Esophagus muscularis mucosa (tissue), 4 donors: ENCODE measurements at regions not wholly inside any gene's neighbourhood (a gene's known extent, or its start where the extent isn't known, plus 50 kb on each side); places are given as distances from the start of the nearest gene placed in this dataset.

Experiments used
- DNase-seq: peaks from one replicate; pipeline ENCODE4 v3.0.0-alpha.2; 2017; ENCODE audit errors: extremely low spot score
- H3K27ac ChIP-seq, 4 donors: fragments of 200-600 bp; sonication (generic); replicated peaks in 1 of 4; 1 replicate in 3 of 4; 2 replicates in 1 of 4; pipeline ENCODE4 v1.5.1; 2016 to 2019; ENCODE audit warnings: mild to moderate bottlenecking in 1 of 4
- H3K27me3 ChIP-seq, 4 donors: fragments of 200-600 bp; sonication (generic); one replicate each; pipeline versions ENCODE4 v1.5.1 to v1.6.0; 2016 to 2019
- H3K36me3 ChIP-seq, 4 donors: fragments of 200-600 bp; sonication (generic); one replicate each; pipeline ENCODE4 v1.5.1; 2016 to 2019
- H3K4me1 ChIP-seq, 4 donors: fragments of 200-600 bp; sonication (generic); one replicate each; pipeline ENCODE4 v1.5.1; 2016 to 2019
- H3K4me3 ChIP-seq, 4 donors: fragments of 200-600 bp; sonication (generic); 1 replicate in 2 of 4; 2 replicates in 2 of 4; pipeline ENCODE4 v1.5.1; 2016 to 2019; ENCODE audit warnings: mild to moderate bottlenecking in 4 of 4, moderate library complexity in 1 of 4
- H3K9me3 ChIP-seq, 4 donors: fragments of 200-600 bp; sonication (generic); 1 replicate in 3 of 4; 2 replicates in 1 of 4; pipeline ENCODE4 v1.5.1; 2016 to 2019
- CTCF ChIP-seq, 3 experiments: fragments of 200-600 bp in 2 of 3; fragments of 450-650 bp in 1 of 3; sonication (generic) in 2 of 3; IDR thresholded peaks; one replicate each; pipeline ENCODE4 v1.5.1; 2017 to 2019; ENCODE audit warnings: antibody characterized with exemption in 3 of 3, mild to moderate bottlenecking in 2 of 3, moderate library complexity in 1 of 3
- EP300 ChIP-seq: sonication (generic); formaldehyde crosslinking; IDR thresholded peaks from one replicate; pipeline ENCODE4 v1.6.1; 2017; ENCODE audit warnings: antibody characterized with exemption
- POLR2A ChIP-seq: fragments of 450-650 bp; IDR thresholded peaks from one replicate; pipeline ENCODE4 v1.6.1; 2017; ENCODE audit warnings: antibody characterized with exemption, moderate library complexity, mild to moderate bottlenecking, low read depth
- POLR2AphosphoS5 ChIP-seq, 2 donors: sonication (generic); formaldehyde crosslinking; IDR thresholded peaks; one replicate each; pipeline ENCODE4 v1.6.1; 2017; ENCODE audit warnings: antibody characterized with exemption in 2 of 2
- WGBS: methylation state at CpG from one replicate; pipeline ENCODE4 v1.1.5; 2018; 5-methylcytosine and 5-hydroxymethylcytosine counted together
- intact Hi-C: fragments of 100-400 bp; cut with DNase I; formaldehyde crosslinking; loops from one replicate; pipeline ENCODE4 v1.15.1; 2023

DNA sequence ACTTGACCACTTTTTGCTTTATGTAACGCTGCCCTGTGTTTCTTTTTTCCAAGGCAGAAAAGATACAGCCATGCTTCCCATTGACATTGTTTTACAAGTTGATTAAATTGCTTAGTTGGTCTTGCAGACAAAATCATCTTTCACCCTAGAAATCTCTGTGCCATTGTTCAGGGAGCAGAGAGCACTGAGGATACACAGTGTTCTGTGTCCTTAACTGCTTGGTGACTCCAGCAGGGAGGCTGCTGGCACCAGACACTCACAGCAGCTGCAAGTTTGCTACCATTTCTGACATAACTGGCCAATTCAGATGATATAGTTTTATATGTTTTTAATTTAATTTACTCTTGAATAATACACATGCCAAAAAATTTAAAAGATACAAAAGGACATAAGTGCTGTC is 118.7 kb downstream of the RGS2 start:
- H3K9me3 ChIP-seq, result no peaks in the 10 kb centered on the region
- 90% methylated on average over 1 of the region's 1 CpG for WGBS
- no peak overlapping the region for H3K4me3 ChIP-seq
- no peak for DNase-seq
- intact Hi-C loops, result no loop called here
- H3K27me3 ChIP-seq, result no peaks in the 10 kb centered on the region
- H3K36me3 ChIP-seq, result no peaks in the 10 kb centered on the region
- TF ChIP-seq EP300 (no peak), POLR2AphosphoS5 (IDR thresholded peaks at IDR 0.05) (no peak), POLR2A (no peak), CTCF (IDR thresholded peaks at IDR 0.05) (no peak)
- peaks cover 0 to 9% (median 2%) of the 10 kb centered on the region in 4 donors for H3K4me1 ChIP-seq
- H3K27ac ChIP-seq, result no peak overlapping the region

DNA sequence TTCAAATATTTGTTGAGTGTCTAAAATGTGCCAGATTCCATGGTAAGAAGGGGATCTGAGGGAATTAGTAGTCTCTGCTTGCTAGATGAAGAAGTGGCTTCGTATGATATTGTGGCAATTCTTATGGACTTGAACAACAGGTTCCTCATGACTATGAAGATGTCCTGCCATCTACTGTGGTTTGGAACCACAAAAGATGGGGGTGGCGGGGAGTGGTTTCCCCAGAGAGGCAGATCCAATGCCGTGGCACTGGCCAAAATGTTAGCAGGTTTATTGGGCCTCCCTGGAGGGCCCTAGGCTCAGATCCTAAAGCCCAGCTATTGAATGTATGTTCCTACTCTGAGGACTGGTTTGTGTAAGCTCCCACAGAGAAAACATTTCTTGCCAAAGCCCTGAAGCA is 120.8 kb downstream of the RGS2 start:
- no peak overlapping the region for H3K4me3 ChIP-seq
- no peak overlapping the region for H3K27ac ChIP-seq
- intact Hi-C loops, result no loop called here
- H3K4me1 ChIP-seq, result peaks cover 0 to 9% (median 2%) of the 10 kb centered on the region in 4 donors
- DNase-seq, result no peak
- no peaks in the 10 kb centered on the region for H3K36me3 ChIP-seq
- TF ChIP-seq EP300 (no peak), POLR2AphosphoS5 (IDR thresholded peaks at IDR 0.05) (no peak), CTCF (IDR thresholded peaks at IDR 0.05) (no peak), POLR2A (no peak)
- WGBS, result 77% methylated on average over 3 of the region's 3 CpGs
- H3K27me3 ChIP-seq, result no peaks in the 10 kb centered on the region
- no peaks in the 10 kb centered on the region for H3K9me3 ChIP-seq

DNA sequence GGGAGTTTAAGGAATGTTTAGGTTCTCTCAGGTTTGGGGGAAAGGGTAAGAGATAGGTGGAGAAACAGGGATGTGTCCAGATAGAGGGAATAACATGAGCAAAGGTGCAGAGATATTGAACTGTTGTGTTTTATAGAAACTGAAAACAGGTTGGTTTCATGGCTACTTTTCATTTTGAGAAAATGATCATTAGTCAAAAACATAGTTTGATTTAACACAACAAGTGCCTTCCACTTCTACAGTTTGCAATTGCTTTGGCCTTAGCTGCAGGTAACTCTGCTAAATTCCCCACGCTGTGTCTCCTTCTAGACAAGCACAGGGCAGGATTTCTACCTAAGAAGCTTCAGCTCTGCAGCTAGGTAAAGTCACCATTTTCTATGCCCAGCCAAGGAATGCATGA is 124.9 kb downstream of the RGS2 start:
- H3K27ac ChIP-seq, result no peak overlapping the region
- no peak for DNase-seq
- TF ChIP-seq CTCF (IDR thresholded peaks at IDR 0.05), result no peak
- TF ChIP-seq EP300, result no peak
- TF ChIP-seq POLR2A, result no peak
- no peak overlapping the region for H3K4me3 ChIP-seq
- intact Hi-C loops, result no loop called here
- H3K4me1 ChIP-seq, result no peaks in the 10 kb centered on the region
- no peaks in the 10 kb centered on the region for H3K9me3 ChIP-seq
- WGBS, result 90% methylated on average over 1 of the region's 1 CpG
- H3K27me3 ChIP-seq, result no peaks in the 10 kb centered on the region
- no peaks in the 10 kb centered on the region for H3K36me3 ChIP-seq

DNA sequence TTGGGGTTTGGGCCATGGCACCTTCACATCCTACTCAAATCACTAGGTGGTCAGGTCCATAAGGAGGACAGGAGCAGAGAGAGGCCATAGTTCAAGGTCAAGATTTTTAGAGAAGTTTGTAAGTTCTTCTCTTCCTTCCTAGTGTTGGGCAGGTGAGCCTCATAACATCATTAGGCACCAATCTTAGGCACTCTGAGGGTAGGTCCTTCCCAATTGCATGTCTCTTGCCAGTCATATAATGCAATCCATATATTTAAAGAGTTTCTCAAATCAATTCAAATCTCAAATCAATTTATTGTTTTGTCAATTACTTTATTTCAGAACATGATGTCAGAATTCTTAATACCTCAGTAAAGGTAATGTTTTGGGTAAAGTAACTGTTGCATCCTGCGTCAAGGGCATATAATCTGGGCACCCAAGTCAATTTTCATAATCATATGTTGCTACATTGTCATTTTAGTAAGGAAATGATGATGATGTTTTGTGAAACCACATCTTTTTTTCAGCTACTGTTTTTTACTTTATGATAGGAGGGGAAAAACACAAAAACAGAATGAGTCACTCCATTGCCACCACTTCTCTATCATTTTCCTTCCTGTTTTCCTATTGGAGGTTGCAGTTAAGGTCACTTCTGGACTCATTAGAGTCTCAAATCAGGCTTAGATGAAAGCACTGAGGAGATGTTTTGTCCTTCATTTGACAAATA is 122.7 kb downstream of the UCHL5 start:
- DNase-seq, result no peak
- H3K36me3 ChIP-seq, result no peaks in the 10 kb centered on the region
- H3K27me3 ChIP-seq, result no peaks in the 10 kb centered on the region
- H3K4me1 ChIP-seq, result no peaks in the 10 kb centered on the region
- no peak overlapping the region for H3K27ac ChIP-seq
- 77% methylated on average over 1 of the region's 1 CpG for WGBS
- no peaks in the 10 kb centered on the region for H3K9me3 ChIP-seq
- intact Hi-C loops, result no loop called here
- no peak overlapping the region for H3K4me3 ChIP-seq
- TF ChIP-seq POLR2AphosphoS5 (IDR thresholded peaks at IDR 0.05) (no peak), CTCF (IDR thresholded peaks at IDR 0.05) (no peak), EP300 (no peak), POLR2A (no peak)

DNA sequence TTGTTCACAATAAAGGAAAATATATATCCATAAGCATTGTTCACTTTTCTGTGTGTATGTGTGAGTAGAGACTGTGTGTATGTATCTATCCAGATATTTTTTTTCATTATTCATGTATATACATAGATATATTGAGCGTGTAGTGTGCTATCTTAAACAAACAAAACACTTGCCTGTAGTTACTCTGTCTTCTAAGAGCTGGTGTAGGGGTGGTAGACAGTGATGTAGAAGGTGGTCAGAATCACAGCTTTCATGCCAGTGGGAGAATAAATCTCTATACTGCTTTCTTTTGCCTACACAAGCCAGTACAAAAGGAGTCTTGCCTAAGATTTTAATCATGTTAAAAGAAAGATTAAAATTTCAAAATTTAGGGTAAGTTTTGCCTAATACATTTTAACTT is 122.0 kb downstream of the UCHL5 start:
- Histone ChIP-seq H3K4me1 (no peaks in the 10 kb centered on the region), H3K4me3 (no peak overlapping the region), H3K27me3 (no peaks in the 10 kb centered on the region), H3K9me3 (no peaks in the 10 kb centered on the region), H3K36me3 (no peaks in the 10 kb centered on the region), H3K27ac (no peak overlapping the region)
- no peak for DNase-seq
- intact Hi-C loops, result no loop called here
- TF ChIP-seq POLR2A (no peak), POLR2AphosphoS5 (IDR thresholded peaks at IDR 0.05) (no peak), EP300 (no peak), CTCF (IDR thresholded peaks at IDR 0.05) (no peak)
- WGBS, result 85% methylated on average over 1 of the region's 1 CpG
